Glutamatergic neuron (in vitro differentiated cells): ENCODE measurements at regions not wholly inside any gene's neighbourhood (a gene's known extent, or its start where the extent isn't known, plus 50 kb on each side); places are given as distances from the start of the nearest gene placed in this dataset.
"Not testable (repeated sequence)": the region's sequence is repeated elsewhere in the genome, so short reads cannot be mapped to it uniquely, and the experiment has no call there.

Experiments used
- DNase-seq: peaks from one replicate; pipeline ENCODE4 v3.0.0; 2022
- H3K27ac Mint-ChIP-seq: one replicate; pipeline ENCODE4 v1.8.0; 2020; ENCODE audit warnings: mild to moderate bottlenecking, mixed read lengths, inconsistent platforms; ENCODE audit not compliant: unreplicated experiment
- H3K27me3 Mint-ChIP-seq: one replicate; pipeline ENCODE4 v1.8.0; 2020; ENCODE audit warnings: mild to moderate bottlenecking, moderate library complexity, mixed read lengths, inconsistent platforms; ENCODE audit not compliant: unreplicated experiment
- H3K36me3 Mint-ChIP-seq: one replicate; pipeline ENCODE4 v1.8.0; 2020; ENCODE audit warnings: mild to moderate bottlenecking, mixed read lengths, inconsistent platforms; ENCODE audit not compliant: unreplicated experiment
- H3K4me1 Mint-ChIP-seq: one replicate; pipeline ENCODE4 v1.8.0; 2020; ENCODE audit warnings: mild to moderate bottlenecking, low read depth, mixed read lengths, inconsistent platforms; ENCODE audit not compliant: unreplicated experiment
- H3K4me3 Mint-ChIP-seq: one replicate; pipeline ENCODE4 v1.8.0; 2020; ENCODE audit warnings: mild to moderate bottlenecking, mixed read lengths, inconsistent platforms; ENCODE audit not compliant: unreplicated experiment
- H3K9me3 Mint-ChIP-seq: one replicate; pipeline ENCODE4 v1.8.0; 2020; ENCODE audit warnings: mild to moderate bottlenecking, moderate library complexity, mixed read lengths, inconsistent platforms; ENCODE audit not compliant: unreplicated experiment
- CTCF ChIP-seq: fragments of 200-600 bp; sonication (generic); IDR thresholded peaks from one replicate; pipeline ENCODE4 v1.5.0; 2021; ENCODE audit not compliant: partially characterized antibody, unreplicated experiment

- no peak for DNase-seq
- H3K36me3 Mint-ChIP-seq, result peaks cover 5% of the 10 kb centered on the region
- peaks cover 6% of the 10 kb centered on the region for H3K9me3 Mint-ChIP-seq
- TF ChIP-seq CTCF, result no peak
- no peak overlapping the region for H3K4me3 Mint-ChIP-seq
- no peaks in the 10 kb centered on the region for H3K4me1 Mint-ChIP-seq
- no peak overlapping the region for H3K27ac Mint-ChIP-seq
- peaks cover 3% of the 10 kb centered on the region for H3K27me3 Mint-ChIP-seq
Observed at GRCh38 chr16:31664683-31665482, 137.2 kb downstream of the AHSP start.

- Mint-ChIP-seq H3K27me3 (no peaks in the 10 kb centered on the region), H3K27ac (no peak overlapping the region), H3K4me3 (no peak overlapping the region), H3K4me1 (no peaks in the 10 kb centered on the region), H3K36me3 (no peaks in the 10 kb centered on the region), H3K9me3 (peaks cover 12% of the 10 kb centered on the region)
- no peak for TF ChIP-seq CTCF
- DNase-seq, result no peak
Observed at GRCh38 chr16:31674686-31675085, 147.0 kb downstream of the AHSP start.

DNA sequence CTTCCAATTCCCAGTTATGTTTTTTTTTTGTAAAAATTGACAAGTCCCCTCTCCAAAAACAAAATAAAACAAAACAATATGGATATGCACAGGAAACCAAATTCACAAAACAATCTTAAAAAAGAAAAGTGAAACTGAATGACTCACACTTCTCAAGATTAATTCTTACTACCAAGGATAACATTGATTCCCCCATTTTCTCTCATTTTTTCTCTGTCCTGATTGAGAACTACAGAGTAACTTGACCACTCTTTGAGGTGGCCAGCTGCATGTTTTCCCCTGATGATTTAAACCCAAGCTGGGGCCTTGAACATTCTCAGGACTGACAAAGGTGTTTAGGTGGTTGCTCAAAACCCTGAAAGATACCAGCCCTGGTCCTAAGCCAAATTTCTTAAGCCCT is 149.0 kb downstream of the AHSP start:
- H3K4me1 Mint-ChIP-seq, result no peaks in the 10 kb centered on the region
- no peak overlapping the region for H3K4me3 Mint-ChIP-seq
- H3K9me3 Mint-ChIP-seq, result peaks cover 15% of the 10 kb centered on the region
- H3K27ac Mint-ChIP-seq, result no peak overlapping the region
- peaks cover 2% of the 10 kb centered on the region for H3K27me3 Mint-ChIP-seq
- DNase-seq, result no peak
- H3K36me3 Mint-ChIP-seq, result peaks cover 9% of the 10 kb centered on the region
- TF ChIP-seq CTCF, result no peak

DNA sequence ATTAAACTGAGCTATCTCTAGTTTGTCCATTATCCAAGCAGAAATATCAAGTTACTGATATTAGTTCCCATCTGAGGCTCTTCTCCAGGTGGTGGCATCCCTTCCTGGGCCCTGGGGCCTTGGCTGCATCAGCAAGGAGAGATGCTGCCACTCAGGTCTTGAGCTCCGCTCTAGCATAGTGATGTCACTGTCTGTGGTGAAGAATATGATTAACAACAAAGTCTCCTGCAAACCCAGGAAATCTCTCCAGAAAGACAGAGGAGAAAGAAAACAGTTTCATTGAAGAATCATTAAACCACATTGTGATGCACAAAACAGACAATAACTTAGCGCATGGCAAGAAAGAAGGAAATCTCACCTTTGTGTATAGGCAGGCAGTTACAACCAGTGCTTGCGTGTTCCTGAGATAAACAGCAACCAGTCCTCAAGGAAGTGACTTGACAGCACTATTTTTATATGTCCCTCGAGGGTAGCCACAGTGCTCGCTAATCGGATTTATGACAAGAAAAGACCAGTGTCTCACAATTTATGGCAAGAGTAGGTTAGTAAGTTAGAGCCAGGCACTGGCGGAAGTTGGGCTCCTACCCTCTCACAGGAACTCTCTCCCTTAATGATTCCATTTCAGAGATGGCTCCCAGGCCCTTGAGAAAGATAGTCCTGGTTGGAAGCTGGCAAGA is 151.1 kb downstream of the AHSP start:
- no peak for DNase-seq
- Mint-ChIP-seq H3K36me3 (peaks cover 16% of the 10 kb centered on the region), H3K27me3 (peaks cover 2% of the 10 kb centered on the region), H3K9me3 (peaks cover 12% of the 10 kb centered on the region), H3K4me3 (no peak overlapping the region), H3K27ac (no peak overlapping the region), H3K4me1 (no peaks in the 10 kb centered on the region)
- TF ChIP-seq CTCF, result no peak

DNA sequence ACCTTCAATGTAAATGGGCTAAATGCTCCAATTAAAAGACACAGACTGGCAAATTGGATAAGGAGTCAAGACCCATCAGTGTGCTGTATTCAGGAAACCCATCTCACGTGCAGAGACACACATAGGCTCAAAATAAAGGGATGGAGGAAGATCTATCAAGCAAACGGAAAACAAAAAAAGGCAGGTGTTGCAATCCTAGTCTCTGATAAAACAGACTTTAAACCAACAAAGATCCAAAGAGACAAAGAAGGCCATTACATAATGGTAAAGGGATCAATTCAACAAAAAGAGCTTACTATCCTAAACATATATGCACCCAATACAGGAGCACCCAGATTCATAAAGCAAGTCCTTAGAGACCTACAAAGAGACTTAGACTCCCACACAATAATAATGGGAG is 161.6 kb downstream of the AHSP start:
- H3K9me3 Mint-ChIP-seq, DNase-seq, H3K4me1 Mint-ChIP-seq, H3K27me3 Mint-ChIP-seq, H3K4me3 Mint-ChIP-seq, H3K36me3 Mint-ChIP-seq, H3K27ac Mint-ChIP-seq: not testable (repeated sequence)

GRCh38 chr16:31692338-31692737 is 164.6 kb downstream of the AHSP start:
- not testable (repeated sequence) for H3K27me3 Mint-ChIP-seq, DNase-seq, H3K4me3 Mint-ChIP-seq, H3K36me3 Mint-ChIP-seq, H3K4me1 Mint-ChIP-seq, H3K9me3 Mint-ChIP-seq, H3K27ac Mint-ChIP-seq
